Suprapubic skin (tissue), 4 donors: ENCODE measurements at regions not wholly inside any gene's neighbourhood (a gene's known extent, or its start where the extent isn't known, plus 50 kb on each side); places are given as distances from the start of the nearest gene placed in this dataset.

Experiments used
- CTCF ChIP-seq, 2 donors: fragments of 200-600 bp in 1 of 2; fragments of 450-650 bp in 1 of 2; sonication (generic) in 1 of 2; IDR thresholded peaks; one replicate each; pipeline ENCODE4 v1.5.1; 2016 to 2019; ENCODE audit warnings: antibody characterized with exemption in 2 of 2, mild to moderate bottlenecking in 1 of 2, moderate library complexity in 1 of 2
- EP300 ChIP-seq: sonication (generic); formaldehyde crosslinking; IDR thresholded peaks from one replicate; pipeline ENCODE4 v1.6.1; 2017; ENCODE audit warnings: antibody characterized with exemption
- POLR2A ChIP-seq, 2 donors: fragments of 450-650 bp; IDR thresholded peaks; one replicate each; pipeline ENCODE4 v1.6.1; 2017; ENCODE audit warnings: antibody characterized with exemption in 2 of 2, mild to moderate bottlenecking in 2 of 2, moderate library complexity in 2 of 2
- POLR2AphosphoS5 ChIP-seq, 3 donors: sonication (generic); formaldehyde crosslinking; IDR thresholded peaks; one replicate each; pipeline ENCODE4 v1.6.1; 2017; ENCODE audit warnings: antibody characterized with exemption in 3 of 3

GRCh38 chr7:109009636-109010035, 440.0 kb downstream of the DNAJB9 start:
- TF ChIP-seq CTCF (IDR thresholded peaks at IDR 0.05) (no peak), POLR2AphosphoS5 (IDR thresholded peaks at IDR 0.05) (no peak), POLR2A (IDR thresholded peaks at IDR 0.05) (no peak), EP300 (no peak)
